Eye (tissue), 1 donor: ENCODE measurements at regions not wholly inside any gene's neighbourhood (a gene's known extent, or its start where the extent isn't known, plus 50 kb on each side); places are given as distances from the start of the nearest gene placed in this dataset.
"Not testable (repeated sequence)": the region's sequence is repeated elsewhere in the genome, so short reads cannot be mapped to it uniquely, and the experiment has no call there.

Source experiments
- DNase-seq: peaks from one replicate; pipeline ENCODE4 v3.0.0-alpha.2; 2015

DNA sequence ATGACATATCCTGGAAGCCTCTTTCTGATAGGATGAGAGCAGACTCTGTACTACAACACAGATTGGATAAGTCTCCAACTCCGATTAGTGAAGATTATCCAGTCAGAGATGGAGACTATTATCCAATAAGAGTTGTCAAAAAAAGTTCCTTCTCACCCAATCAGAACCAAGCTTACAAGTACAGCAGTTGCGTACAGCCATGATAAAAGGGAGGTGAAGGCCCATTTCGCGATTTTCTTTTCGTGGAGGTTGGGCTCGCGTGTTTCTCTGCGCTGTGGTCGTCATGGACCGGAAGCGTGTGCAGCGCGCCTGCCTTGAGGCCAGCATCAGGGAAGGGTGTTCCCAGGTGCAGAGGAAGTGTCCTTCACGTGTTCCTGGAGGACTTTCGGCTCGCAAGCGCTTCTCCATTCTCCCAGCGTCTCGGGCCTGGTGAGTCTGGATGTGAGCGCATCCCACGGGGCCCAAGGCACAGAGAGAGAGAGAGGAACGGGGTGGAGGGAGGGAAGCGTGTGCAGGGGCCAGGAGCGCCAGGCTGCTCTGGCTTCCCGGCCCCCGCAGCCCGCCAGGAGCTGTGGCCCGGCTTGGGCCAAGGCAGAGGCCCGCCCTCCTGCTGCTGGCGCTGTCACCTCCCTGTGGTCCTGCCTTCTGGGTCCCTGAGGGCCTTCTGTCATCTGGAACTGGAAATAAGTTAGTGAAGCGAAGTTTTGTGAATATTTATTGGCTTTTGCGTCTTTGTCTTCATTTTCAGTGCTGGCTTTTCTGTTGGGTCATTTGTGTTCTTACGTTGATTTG lies 53.9 kb downstream of the CDRT15L2 start:
- not testable (repeated sequence) for DNase-seq

DNA sequence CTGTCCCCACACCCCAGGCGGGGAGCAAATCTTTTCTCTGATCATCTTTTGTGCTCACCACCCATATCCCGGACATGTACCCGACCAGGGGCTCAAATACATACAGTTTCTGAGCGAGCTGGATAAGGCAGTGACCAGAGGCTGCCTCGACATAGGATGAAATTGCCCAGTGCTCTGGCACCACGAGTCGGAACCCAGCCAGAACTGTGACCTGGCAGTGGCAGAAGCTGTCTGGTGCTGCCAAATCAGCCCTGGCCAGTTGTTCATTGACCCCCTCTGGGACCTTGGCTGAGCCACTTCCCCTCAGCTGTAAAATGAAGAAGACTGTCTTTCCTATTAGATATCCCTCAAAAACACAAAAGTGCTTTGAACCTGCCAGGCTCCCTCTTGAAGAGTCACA lies 60.6 kb downstream of the CDRT15L2 start:
- not testable (repeated sequence) for DNase-seq

DNA sequence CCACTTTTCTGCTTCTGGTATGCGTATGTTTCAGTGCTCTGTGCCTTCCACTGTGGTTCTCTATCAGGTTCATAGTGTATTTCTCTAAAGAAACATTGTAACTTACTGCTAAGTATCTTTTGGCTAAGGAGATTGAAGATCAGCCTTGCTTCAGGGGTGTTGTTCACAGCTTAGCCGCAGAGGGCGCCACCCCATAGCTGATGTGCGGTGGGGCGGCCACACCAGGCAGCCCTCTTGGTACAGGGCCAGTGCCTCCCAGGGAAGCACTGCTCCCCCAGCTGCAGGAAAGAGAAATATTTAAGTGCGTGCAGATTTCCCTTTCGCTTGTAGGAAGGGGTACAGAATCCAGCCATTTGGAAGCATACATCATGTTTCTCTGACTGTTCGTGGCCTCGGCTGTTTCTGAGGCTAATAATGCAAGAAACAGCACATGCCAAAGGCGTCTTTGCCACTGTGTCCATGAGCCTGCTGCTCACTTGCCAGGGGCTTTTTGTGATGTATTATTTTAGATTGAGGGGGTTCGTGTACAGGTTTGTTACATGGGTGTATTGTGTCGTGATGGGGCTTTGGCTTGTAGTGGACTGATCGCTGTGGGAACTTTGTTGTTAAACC lies 67.2 kb downstream of the CDRT15L2 start:
- DNase-seq = peak; percentile 41

DNA sequence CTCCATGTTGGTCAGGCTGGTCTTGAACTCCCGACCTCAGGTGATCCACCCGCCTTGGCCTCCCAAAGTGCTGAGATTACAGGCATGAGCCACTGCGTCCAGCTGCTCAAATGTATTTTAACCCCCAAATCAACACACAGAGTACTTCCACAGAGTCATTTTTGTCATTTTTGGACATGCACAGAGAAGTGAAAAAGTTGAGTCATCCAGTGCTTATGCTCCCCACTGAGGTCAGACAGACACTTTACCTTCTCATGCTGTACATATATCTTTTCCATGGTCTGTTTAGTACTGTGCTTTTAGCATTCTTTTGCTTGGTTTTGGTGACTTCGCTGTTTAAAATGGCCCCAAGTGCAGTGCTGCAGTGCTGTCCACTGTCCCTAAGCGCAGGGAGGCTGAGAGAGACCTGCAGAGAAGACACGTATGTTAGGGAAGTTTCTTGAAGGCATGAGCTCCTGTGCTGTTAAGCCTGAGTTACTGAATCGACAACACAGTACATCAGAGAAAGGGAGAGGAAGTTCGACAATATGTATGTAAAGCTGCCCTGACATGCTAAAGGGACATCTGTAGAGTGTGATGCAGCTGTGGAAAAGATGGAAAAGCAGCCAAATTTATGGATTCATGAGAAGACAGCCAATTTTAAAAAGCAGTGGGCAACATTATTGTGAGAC lies 69.7 kb downstream of the CDRT15L2 start:
- DNase-seq = not testable (repeated sequence)

DNA sequence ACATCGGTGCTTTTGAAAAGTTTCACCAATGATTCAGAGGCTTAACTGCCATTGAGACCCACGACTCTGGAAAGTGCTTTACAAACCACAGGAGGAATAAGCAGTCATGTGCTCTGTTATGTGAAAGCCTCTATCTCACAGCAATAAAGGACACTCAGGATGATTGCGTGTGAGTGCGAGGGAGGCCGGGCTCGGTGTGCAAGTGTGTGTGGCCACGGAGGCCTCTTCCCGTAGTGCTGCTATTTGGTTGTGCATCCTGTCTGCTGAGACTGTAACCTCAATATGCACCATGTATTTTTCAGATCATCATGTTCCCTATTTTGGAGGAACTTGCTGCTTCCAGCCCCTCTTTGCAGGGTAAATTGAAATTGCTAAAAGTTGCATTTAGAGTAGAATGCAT lies 71.5 kb downstream of the CDRT15L2 start:
- DNase-seq = not testable (repeated sequence)

DNA sequence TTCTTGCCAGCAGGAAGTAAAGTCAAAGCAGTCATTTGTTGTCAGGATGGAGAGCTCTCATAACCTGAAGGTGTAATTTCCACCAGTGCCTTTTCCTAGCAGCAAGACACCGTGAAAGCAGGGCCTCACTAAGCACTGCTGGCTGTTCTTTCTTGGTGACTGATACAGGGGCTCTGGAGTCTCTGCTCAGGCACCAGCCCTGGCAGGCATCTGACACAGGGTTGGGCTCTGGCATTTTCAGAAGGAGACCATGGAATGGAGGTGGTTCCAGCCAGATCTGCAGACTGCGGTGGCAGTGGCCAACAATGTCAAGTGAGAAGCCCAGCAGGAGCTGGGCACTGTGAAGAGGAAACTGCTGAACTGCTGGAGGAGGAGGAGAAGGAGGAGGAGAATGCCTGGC lies 72.2 kb downstream of the CDRT15L2 start:
- not testable (repeated sequence) for DNase-seq

DNA sequence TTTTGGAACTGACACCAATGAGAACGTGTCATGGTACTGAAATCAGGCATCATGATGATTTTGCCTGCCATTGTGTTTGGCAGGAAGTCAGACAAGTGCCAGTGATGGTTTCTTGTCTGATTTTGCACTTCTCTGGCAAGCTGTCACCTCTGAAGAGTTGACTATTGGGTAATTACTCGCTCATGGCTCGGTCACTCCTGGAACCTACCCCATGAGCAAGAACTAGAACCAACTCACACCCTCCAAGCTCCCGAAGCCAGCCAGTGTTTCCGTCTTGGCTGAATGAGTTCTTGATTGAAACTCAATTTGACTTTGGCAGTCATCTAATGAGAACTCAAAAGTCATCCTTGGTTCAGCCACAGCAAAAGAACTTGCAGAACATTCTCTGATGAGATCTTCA lies 73.9 kb downstream of the CDRT15L2 start:
- peak; percentile 66 for DNase-seq

DNA sequence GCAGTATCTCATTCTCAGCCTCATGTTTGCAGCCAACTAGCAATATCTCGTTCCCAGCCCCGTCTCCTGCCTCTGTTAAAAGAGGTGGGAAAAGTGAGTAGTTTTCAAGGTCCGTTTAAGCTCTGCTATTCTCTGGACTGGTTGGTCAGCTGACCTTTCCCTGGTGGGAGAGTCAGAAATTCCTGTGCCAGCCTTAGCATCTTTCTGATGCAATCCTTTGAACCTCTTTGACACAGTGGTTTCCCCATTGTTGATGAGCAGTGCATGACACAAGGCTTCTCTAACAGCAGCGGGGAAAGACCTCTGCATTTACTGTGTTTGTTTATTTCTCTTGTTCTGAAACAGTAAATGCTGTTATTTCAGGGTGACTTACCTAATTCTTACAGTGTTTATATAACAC lies 74.6 kb downstream of the CDRT15L2 start:
- peak; percentile 35 for DNase-seq

DNA sequence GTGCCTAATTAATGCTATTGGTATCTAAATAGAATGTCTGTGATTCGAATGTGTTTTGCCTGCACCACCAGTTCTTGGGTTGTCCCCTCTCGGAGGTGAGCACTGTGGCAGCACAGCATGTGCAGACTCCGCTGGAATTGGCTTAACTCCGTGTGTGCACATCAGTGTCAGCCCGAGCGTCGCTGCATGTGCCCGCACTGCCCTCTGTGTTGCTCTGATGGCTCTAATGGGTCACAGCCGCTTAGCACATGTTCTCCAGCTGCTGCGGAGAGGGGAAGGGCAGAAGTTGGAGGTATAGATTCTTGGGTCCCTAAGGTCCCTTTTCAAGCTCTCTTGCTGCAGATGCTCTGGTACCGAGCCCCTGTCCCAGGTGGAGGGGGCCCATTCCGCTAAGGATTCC lies 75.1 kb downstream of the CDRT15L2 start:
- peak; percentile 76 for DNase-seq

DNA sequence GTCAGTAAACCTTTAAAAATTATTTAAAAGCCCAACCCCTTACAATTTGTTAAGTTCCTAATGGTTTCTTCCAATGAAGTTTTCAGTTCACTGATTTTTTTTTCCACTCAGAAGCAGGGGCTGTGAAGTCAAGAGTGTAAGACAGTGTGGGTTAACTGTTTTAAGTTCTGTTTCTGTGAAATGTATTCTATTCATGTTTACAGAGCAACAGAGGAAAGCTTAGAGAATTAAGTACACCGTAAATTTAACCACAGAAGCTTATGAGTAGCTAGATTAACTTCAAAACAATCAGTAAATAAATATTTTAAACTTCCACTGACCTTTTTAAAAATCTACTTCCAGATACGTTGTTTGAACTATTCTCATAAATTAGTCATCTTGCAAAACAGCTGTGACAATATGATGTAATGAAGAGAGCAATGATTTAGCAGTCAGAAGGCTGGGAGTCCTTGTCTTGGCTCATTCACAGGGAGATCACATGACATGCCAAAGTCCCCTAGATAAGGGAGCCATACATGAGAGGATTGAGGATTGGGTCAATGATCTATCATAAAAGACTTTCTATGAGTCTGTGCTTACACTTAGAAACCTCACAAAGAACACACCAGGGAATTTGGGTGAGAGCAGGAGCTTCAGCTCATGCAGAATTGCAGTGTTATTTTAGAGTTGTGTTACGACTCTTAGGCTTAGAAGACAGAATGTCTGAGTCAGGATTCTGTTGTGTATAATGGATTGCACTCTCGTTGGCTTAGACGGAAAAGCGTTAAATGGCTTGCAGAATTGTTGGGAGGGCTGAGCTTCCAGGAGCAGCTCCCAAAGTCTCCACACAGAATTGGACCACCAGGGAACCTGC lies 85.8 kb downstream of the CDRT15L2 start:
- DNase-seq = peak; percentile 25

DNA sequence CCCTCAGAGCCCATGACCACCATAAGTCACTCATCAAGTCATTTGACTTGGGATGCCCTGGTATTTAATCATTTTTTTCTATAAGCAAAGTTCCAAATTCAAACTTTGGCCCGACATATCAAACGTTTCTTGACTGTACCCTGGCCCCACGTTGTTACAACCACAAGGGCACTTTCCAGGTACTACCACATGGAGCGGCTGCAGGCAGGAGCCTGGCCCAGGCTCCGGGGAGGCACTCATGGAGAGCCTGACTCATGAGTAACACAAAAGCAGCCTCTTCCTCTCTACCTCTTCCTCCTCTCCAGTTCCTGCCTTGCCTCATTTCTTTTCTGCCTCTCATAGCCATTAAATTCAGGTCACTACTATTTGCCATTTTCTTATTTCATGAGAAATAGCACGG lies 87.2 kb downstream of the CDRT15L2 start:
- not testable (repeated sequence) for DNase-seq

DNA sequence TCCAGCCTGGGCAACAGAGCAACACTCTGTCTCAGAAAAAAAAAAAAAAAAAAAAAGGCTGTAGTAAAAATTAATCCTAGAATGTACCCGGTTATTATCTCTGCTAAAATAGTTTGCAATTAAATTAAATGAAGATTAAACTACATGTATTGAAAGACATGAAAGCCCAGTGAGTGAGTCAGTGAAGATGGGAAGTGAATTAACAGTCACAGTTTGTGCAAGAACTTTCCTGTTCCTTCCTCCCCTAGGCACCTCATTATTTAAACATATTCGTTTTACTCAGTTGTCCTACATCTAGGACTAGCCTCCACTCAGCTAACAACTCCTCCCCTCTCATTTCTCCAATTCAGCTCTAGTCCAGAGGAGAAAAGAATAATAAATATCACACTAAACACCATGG lies 88.2 kb downstream of the CDRT15L2 start:
- not testable (repeated sequence) for DNase-seq

DNA sequence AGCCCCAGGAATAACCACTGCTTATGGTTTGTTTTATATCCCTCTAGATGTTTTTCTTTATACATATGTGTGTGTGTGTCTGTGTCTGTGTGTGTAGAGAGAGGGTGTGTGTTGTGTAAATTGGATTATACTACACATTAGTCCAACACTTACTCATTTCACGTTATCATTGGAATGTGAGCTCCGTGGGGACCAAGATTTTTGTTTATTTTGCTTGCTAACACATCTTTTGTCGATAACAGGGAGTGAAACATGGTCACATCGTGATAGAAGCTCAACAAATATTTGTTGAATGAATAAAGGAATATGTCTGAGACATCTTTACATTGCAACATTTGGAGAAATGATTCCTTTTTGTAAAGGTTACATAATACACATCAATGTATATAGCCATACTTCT lies 88.8 kb downstream of the CDRT15L2 start:
- DNase-seq = not testable (repeated sequence)

DNA sequence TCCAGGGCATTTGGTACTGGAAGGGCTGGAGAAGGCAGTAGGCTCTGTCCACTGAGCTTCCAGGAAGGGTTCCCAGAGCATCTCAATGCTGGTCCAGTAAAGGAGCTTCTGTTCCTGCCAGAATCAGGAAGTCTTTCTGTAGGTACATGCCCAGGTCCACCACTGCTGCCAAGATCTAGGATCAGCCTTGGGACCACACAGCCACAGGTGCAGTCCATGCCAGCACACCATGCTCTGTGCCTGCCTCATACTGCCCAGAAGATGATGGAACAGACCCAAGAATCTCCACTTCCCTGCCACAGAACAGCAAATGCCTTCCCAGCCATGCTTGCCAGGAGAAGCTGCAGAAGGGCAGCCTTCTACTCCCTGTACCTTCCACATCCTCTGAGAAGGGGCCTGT lies 89.3 kb downstream of the CDRT15L2 start:
- not testable (repeated sequence) for DNase-seq

DNA sequence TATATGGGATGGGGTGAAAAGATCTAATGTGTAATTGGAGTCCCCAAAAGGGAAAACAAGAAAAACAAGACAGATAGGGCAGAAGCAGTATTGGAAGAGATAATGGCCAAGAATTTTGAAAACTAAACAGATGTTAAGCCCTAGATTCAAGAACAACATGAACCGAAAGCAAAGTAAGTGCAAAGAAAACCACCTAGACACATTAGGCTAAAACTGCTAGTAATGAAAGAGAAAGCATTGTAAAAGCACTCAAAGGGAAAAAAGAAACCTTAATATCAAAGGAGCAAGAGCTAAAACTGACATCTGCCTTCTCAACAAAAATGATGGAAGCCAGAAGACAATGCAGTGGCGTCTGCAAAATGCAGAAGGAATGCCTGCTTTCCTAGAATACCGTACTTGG lies 91.0 kb downstream of the CDRT15L2 start:
- not testable (repeated sequence) for DNase-seq

DNA sequence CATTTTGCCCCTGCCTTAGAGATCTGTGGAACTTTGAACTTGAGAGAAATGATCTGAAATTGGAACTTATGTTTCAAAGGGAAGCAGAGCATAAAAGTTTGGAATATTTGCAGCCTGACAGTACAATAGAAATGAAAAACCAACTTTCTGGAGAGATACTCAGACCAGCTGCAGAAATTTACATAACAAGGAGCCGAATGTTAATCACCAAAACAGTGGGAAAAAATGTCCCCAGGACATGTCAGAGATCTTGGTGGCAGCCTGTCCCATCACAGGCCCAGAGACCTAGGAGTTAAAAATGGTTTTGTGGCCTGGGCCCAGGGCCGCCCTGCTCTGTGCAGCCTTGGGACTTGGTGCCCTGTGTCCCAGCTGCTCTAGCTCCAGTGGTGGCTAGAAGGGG lies 94.8 kb downstream of the CDRT15L2 start:
- DNase-seq = not testable (repeated sequence)

DNA sequence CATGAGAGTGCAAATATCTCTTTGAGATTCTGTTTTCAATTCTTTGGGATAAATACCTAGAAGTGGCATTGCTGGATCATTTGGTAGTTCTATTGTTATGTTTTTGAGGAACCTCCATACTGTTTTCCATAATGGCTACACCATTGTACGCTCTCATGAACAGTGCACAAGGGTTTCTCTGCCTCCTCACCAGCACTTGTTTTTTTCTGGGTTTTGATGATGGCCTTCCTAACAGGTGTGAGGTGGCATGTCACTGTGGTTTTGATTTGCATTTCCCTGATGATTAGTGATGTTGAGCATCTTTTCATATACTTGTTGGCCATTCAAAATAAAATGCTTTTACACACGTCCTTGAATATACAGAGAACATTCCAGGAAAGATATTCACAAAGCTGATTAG lies 96.2 kb downstream of the CDRT15L2 start:
- DNase-seq = not testable (repeated sequence)

DNA sequence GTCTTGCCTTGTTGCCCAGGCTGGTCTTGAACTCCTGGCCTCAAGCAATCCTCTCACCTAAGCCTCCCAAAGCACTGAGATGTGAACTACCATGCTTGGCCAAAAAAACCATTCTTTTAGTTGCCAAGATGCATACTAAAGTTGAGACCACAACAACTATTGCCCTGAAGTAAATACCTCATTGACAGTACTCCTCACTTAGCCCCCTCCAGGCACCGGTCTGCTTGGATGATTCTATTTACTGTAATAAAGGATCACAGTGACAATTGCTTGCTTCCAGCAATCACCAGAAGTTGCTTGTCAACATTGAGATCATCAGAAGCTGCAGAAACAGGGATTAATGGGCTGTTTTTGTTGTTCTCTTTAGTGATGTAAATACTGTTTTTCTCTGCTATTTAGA lies 97.1 kb downstream of the CDRT15L2 start:
- not testable (repeated sequence) for DNase-seq

DNA sequence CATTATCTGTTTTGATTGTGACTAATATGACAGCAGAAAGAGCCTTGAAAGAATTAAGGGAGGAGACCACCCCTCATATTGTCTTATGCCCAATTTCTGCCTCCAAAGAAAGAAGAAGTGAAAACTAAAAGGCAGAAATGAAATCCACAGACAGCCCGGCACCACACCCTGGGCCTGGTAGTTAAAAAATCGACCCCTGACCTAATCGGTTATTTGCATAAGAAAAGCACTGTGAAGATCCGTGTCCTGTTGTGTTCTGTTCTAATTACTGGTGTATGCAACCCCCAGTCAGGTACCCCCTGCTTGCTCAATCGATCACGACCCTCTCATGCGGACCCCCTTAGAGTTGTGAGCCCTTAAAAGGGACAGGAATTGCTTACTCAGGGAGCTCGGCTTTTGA lies 97.9 kb downstream of the CDRT15L2 start:
- not testable (repeated sequence) for DNase-seq

DNA sequence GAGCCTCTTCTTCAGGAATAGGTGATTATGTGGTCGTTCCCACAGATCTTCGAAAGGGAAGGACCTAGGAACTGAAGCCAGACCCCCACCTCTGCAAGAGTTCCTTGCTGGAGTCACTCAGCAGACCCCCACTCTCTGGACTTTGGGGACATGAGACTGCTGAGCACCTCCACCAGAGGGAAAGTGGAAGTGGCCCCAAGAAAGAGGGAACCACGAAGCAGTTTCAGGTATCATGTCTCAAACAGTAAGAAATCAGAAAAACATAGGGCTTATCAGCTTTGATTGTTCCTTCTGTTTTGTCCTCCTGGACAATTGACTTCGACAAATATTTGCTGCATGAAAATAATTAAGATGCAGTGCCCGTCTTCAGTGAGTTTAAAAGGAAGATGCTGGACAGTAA lies 98.9 kb downstream of the CDRT15L2 start:
- not testable (repeated sequence) for DNase-seq

DNA sequence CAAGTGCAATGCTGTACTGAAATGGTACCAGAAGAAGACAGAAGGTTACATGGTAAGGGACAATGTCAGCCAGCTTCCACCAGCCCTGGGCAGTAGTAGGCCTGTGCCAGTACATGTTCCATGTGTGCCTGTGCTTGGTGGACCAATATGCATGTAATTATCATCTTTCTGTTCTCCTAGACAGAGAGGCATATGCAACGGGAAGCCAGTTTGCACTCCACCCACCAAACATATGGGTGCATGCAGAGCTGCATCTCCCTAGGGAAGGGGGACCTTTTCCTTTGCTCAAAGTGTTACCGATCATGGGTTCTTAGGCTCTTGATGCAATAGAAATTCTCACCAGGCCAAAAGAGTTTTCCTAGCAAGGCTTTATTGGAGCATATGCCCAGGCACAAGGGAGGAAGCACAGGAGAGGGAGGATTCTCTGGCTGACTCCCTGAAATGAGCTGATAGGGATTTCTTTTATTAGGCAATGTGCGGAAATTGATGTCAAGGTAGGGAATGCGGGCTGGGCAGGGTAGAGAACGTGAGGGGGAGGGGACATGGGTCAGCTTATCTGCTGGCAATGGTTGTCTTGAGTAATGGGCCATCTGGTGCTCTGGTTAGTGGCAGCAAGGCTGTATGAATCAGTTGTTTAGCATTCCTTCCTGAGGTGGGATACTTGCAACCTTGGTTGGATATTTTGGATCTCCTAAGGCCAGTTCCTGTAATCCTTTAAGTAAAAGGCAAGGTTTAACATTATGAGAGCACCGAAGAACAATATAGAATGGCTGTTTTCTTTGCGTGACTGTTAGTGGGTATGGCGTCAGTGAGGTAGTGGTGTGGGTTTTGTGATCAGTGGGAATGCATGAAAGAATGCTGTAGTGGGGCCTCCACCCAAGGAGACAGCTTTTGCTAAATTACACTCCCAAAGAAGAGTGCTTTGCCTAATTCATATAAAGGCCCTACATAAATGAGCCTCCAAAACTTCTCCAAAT lies 102.5 kb downstream of the CDRT15L2 start:
- not testable (repeated sequence) for DNase-seq
